PFSK-1 (cell line): ENCODE measurements at regions not wholly inside any gene's neighbourhood (a gene's known extent, or its start where the extent isn't known, plus 50 kb on each side); places are given as distances from the start of the nearest gene placed in this dataset.

Experiments used
- POLR2AphosphoS5 ChIP-seq: IDR thresholded peaks from 2 replicates; pipeline ENCODE4 v1.6.1; 2012; ENCODE audit warnings: low read depth, mild to moderate bottlenecking, control low read depth, low read length, moderate library complexity
- REST ChIP-seq, 2 experiments: IDR thresholded peaks; 2 replicates each; pipeline versions ENCODE4 v1.6.1 to v1.8.0; 2011 to 2012; ENCODE audit warnings: low read depth in 2 of 2, low read length in 2 of 2, control low read depth in 1 of 2, inconsistent platforms in 1 of 2, mild to moderate bottlenecking in 1 of 2, moderate library complexity in 1 of 2; ENCODE audit not compliant: insufficient read depth in 1 of 2
- SIN3A ChIP-seq: IDR thresholded peaks from 2 replicates; pipeline ENCODE4 v1.6.1; 2012; ENCODE audit warnings: mild to moderate bottlenecking, low read length, moderate library complexity, borderline replicate concordance; ENCODE audit not compliant: insufficient read depth
- TAF1 ChIP-seq: IDR thresholded peaks from 2 replicates; pipeline ENCODE4 v1.6.1; 2012; ENCODE audit warnings: low read length, control low read depth, borderline replicate concordance; ENCODE audit not compliant: insufficient read depth

GRCh38 chr18:65269375-65269774 lies 481.4 kb upstream of the CDH7 start:
- TF ChIP-seq TAF1 (no peak), POLR2AphosphoS5 (no peak), REST (IDR thresholded peaks at IDR 0.05; ENCODE audit: insufficient read depth in 1 of 2, low read depth in 2 of 2, low read length in 2 of 2) (no peak), SIN3A (no peak)
